ENCODE measurements at regions not wholly inside any gene's neighbourhood (a gene's known extent, or its start where the extent isn't known, plus 50 kb on each side); places are given as distances from the start of the nearest gene placed in this dataset.

DNA sequence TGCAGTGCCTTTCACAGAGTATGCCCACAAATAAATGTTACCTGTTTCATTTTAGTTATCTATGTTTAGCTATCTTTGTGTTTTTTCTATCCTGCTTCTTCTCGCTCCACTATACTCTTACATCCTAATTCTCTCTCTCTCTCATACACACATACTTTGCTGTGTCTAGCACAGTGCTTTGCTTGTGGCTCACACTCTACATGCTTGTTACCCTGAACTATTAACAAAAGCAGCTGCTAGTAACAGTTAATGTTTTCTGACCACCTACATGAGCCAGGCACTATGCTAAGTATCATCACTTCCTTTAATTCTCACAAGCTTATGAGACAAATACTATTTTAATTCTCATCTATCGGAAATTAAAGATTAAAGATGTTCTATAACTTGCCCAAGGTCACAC lies 390.5 kb upstream of the HNRNPA3 start:
- TF ChIP-seq, protein P1, sequence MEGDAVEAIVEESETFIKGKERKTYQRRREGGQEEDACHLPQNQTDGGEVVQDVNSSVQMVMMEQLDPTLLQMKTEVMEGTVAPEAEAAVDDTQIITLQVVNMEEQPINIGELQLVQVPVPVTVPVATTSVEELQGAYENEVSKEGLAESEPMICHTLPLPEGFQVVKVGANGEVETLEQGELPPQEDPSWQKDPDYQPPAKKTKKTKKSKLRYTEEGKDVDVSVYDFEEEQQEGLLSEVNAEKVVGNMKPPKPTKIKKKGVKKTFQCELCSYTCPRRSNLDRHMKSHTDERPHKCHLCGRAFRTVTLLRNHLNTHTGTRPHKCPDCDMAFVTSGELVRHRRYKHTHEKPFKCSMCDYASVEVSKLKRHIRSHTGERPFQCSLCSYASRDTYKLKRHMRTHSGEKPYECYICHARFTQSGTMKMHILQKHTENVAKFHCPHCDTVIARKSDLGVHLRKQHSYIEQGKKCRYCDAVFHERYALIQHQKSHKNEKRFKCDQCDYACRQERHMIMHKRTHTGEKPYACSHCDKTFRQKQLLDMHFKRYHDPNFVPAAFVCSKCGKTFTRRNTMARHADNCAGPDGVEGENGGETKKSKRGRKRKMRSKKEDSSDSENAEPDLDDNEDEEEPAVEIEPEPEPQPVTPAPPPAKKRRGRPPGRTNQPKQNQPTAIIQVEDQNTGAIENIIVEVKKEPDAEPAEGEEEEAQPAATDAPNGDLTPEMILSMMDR (conservative IDR thresholded peaks at IDR 0.05; ENCODE audit: low read depth, low read length), result no peak
- no peak for TF ChIP-seq EZH2 (IDR thresholded peaks at IDR 0.05; ENCODE audit: borderline replicate concordance, low read depth, low read length, poor library complexity, severe bottlenecking)
